ENCODE measurements at regions not wholly inside any gene's neighbourhood (a gene's known extent, or its start where the extent isn't known, plus 50 kb on each side); places are given as distances from the start of the nearest gene placed in this dataset.

GRCh38 chr5:33170411-33170810, 270.4 kb upstream of the TARS1 start:
- H3K36me3 Mint-ChIP-seq (ENCODE audit: low read depth): peaks cover 12% of the 10 kb centered on the region; the same call in 2 of the 3 replicates
- TF ChIP-seq ZNF114 (CRISPR knock-in tag; IDR thresholded peaks at IDR 0.05): no peak
- TF ChIP-seq ZNF331 (CRISPR knock-in tag; IDR thresholded peaks at IDR 0.05; ENCODE audit: low read depth): no peak
- TF ChIP-seq NANOG (IDR thresholded peaks at IDR 0.05; ENCODE audit: borderline replicate concordance): no peak
- no peak for TF ChIP-seq JUNB (IDR thresholded peaks at IDR 0.05; ENCODE audit: unreplicated experiment)
- no peak for TF ChIP-seq CREB1 (CRISPR knock-in tag; IDR thresholded peaks at IDR 0.05; ENCODE audit: low read depth)
- TF ChIP-seq REST (IDR thresholded peaks at IDR 0.05; ENCODE audit: unreplicated experiment): no peak
- no peak for TF ChIP-seq EZH2phosphoT487 (IDR thresholded peaks at IDR 0.05; ENCODE audit: unreplicated experiment)
- no peak for TF ChIP-seq ZNF462 (CRISPR knock-in tag; IDR thresholded peaks at IDR 0.05)
- TF ChIP-seq POLR2AphosphoS5 (IDR thresholded peaks at IDR 0.05; ENCODE audit: low read depth): no peak
- no peak for TF ChIP-seq ETS1 (IDR thresholded peaks at IDR 0.05)
- TF ChIP-seq STAT1 (IDR thresholded peaks at IDR 0.05; ENCODE audit: unreplicated experiment): no peak
- TF ChIP-seq EZH2 (IDR thresholded peaks at IDR 0.05; ENCODE audit: low read depth, unreplicated experiment): no peak
- H3K9me2 ChIP-seq (ENCODE audit: insufficient read depth): 0 out of 2 replicates have a peak, but pooled peaks cover 3% of the 10 kb centered on the region
- no peak overlapping the region for H3K27ac Mint-ChIP-seq
- H3K36me3 ChIP-seq (ENCODE audit: insufficient read depth): peaks cover 9% of the 10 kb centered on the region; the same call in 1 of the 2 replicates
- H4K20me1 ChIP-seq (replicated peaks; ENCODE audit: insufficient read depth): no peaks in the 10 kb centered on the region
- H3K9me3 Mint-ChIP-seq: peaks cover 30% of the 10 kb centered on the region
- no peaks in the 10 kb centered on the region for H3K27me3 ChIP-seq (ENCODE audit: insufficient read depth)
- H3K4me3 ChIP-seq: no peak overlapping the region
- H3K79me2 ChIP-seq (replicated peaks; ENCODE audit: insufficient read depth): no peaks in the 10 kb centered on the region
- H3K27ac ChIP-seq (ENCODE audit: low read depth): no peak overlapping the region
- no peak overlapping the region for H2AFZ ChIP-seq
- no peaks in the 10 kb centered on the region for H3K4me1 Mint-ChIP-seq
- DNase-seq (ENCODE audit: low spot score) (peak; percentile 7), ATAC-seq (no peak)
- H3K4me3 Mint-ChIP-seq: no peak overlapping the region
- no peaks in the 10 kb centered on the region for H3K4me1 ChIP-seq (ENCODE audit: insufficient read depth)
- H3K4me2 ChIP-seq: no peak overlapping the region
- no peaks in the 10 kb centered on the region for H3F3A ChIP-seq (replicated peaks; ENCODE audit: low read depth)
- peaks cover 3% of the 10 kb centered on the region for H3K27me3 Mint-ChIP-seq (ENCODE audit: insufficient read depth, low read depth, poor library complexity)

Measured in GM23338 (cell line).